ENCODE measurements at regions not wholly inside any gene's neighbourhood (a gene's known extent, or its start where the extent isn't known, plus 50 kb on each side); places are given as distances from the start of the nearest gene placed in this dataset.

- ATAC-seq: no peak
- ChIA-PET POLR2A (no interaction called here), CTCF (interaction anchor here (0.7 to 0.9 kb wide), 2 partner anchors 7 to 601 kb away, joined by 3 to 4 read pairs; no protein-coding TSS in a partner anchor)
- FAIRE-seq: no peak
- Histone ChIP-seq H3K4me3 (no peak overlapping the region), H3K4me1 (no peaks in the 10 kb centered on the region), H3K4me2 (no peak overlapping the region), H3K27ac (no peak overlapping the region), H3K9me3 (no peaks in the 10 kb centered on the region)
- WGBS (ENCODE audit: missing lambda C conversion rate): 26% methylated on average over 2 of the region's 2 CpGs
- DNase-seq (ENCODE audit: low read depth in 1 of 2, low spot score in 1 of 2): no peak
- TF ChIP-seq CHD2 (IDR thresholded peaks at IDR 0.05; ENCODE audit: low read length, partially characterized antibody) (no peak), PBX3 (IDR thresholded peaks at IDR 0.05) (no peak), RAD21 (conservative IDR thresholded peaks at IDR 0.05 in 1 of 2, IDR thresholded peaks at IDR 0.05 in 1 of 2) (no peak), ESRRA (IDR thresholded peaks at IDR 0.05; ENCODE audit: borderline replicate concordance, low read length) (no peak), MAX (IDR thresholded peaks at IDR 0.05) (no peak), SREBF2 (IDR thresholded peaks at IDR 0.05) (no peak), POLR2AphosphoS2 (conservative IDR thresholded peaks at IDR 0.05; ENCODE audit: low read length) (no peak), MAFK (IDR thresholded peaks at IDR 0.05; ENCODE audit: partially characterized antibody) (no peak), HDAC2 (IDR thresholded peaks at IDR 0.05) (no peak), RNF2 (IDR thresholded peaks at IDR 0.05; ENCODE audit: borderline replicate concordance, low read depth) (no peak), FOXS1 (CRISPR knock-in tag; IDR thresholded peaks at IDR 0.05) (no peak), KDM5A (IDR thresholded peaks at IDR 0.05) (no peak), KDM1A (IDR thresholded peaks at IDR 0.05; ENCODE audit: low read depth) (no peak), TP53 (CRISPR knock-in tag; IDR thresholded peaks at IDR 0.05) (no peak), ELK1 (IDR thresholded peaks at IDR 0.05; ENCODE audit: low read depth, low read length) (no peak), SMC3 (IDR thresholded peaks at IDR 0.05) (no peak), RCOR1 (IDR thresholded peaks at IDR 0.05; ENCODE audit: low read depth, low read length) (no peak), FOSL2 (IDR thresholded peaks at IDR 0.05) (no peak), FOSL2 (CRISPR knock-in tag; IDR thresholded peaks at IDR 0.05) (no peak)
- TF ChIP-seq, protein P1, sequence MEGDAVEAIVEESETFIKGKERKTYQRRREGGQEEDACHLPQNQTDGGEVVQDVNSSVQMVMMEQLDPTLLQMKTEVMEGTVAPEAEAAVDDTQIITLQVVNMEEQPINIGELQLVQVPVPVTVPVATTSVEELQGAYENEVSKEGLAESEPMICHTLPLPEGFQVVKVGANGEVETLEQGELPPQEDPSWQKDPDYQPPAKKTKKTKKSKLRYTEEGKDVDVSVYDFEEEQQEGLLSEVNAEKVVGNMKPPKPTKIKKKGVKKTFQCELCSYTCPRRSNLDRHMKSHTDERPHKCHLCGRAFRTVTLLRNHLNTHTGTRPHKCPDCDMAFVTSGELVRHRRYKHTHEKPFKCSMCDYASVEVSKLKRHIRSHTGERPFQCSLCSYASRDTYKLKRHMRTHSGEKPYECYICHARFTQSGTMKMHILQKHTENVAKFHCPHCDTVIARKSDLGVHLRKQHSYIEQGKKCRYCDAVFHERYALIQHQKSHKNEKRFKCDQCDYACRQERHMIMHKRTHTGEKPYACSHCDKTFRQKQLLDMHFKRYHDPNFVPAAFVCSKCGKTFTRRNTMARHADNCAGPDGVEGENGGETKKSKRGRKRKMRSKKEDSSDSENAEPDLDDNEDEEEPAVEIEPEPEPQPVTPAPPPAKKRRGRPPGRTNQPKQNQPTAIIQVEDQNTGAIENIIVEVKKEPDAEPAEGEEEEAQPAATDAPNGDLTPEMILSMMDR (IDR thresholded peaks at IDR 0.05): no peak
- TF ChIP-seq, protein P2, sequence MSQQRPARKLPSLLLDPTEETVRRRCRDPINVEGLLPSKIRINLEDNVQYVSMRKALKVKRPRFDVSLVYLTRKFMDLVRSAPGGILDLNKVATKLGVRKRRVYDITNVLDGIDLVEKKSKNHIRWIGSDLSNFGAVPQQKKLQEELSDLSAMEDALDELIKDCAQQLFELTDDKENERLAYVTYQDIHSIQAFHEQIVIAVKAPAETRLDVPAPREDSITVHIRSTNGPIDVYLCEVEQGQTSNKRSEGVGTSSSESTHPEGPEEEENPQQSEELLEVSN (IDR thresholded peaks at IDR 0.05; ENCODE audit: borderline replicate concordance, low read depth): no peak
Observed at GRCh38 chr6:91088976-91089375, 502.1 kb upstream of the MAP3K7 start.

DNA sequence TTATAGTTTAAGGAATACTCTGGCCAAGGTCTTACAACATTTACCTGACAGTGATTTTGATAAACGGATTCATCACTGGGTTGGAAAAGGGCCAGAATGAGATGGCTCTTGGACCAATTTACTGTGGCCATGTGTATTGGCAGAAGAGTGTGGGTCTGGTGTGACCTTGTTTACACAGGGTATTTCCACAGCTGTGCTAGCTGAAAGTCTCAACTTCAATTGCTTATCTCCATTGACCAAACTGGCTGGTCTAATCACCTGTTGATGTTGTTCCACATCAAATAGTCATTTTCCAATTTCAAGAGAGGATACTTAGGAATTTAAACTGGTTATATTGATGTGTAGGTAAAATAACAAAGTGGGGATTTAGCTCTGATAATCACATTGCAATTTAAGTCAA, 501.6 kb upstream of the MAP3K7 start:
- H3K4me1 ChIP-seq: no peaks in the 10 kb centered on the region
- H3K4me2 ChIP-seq: no peak overlapping the region
- DNase-seq (ENCODE audit: low read depth in 1 of 2, low spot score in 1 of 2) (no peak), FAIRE-seq (no peak), ATAC-seq (no peak)
- CTCF ChIA-PET: no interaction called here
- no peak overlapping the region for H3K4me3 ChIP-seq
- WGBS (ENCODE audit: missing lambda C conversion rate): 0% methylated on average over 1 of the region's 1 CpG
- no peak for TF ChIP-seq EHF (CRISPR knock-in tag; IDR thresholded peaks at IDR 0.05)
- no peak for TF ChIP-seq JUNB (IDR thresholded peaks at IDR 0.05)
- TF ChIP-seq, protein P3, sequence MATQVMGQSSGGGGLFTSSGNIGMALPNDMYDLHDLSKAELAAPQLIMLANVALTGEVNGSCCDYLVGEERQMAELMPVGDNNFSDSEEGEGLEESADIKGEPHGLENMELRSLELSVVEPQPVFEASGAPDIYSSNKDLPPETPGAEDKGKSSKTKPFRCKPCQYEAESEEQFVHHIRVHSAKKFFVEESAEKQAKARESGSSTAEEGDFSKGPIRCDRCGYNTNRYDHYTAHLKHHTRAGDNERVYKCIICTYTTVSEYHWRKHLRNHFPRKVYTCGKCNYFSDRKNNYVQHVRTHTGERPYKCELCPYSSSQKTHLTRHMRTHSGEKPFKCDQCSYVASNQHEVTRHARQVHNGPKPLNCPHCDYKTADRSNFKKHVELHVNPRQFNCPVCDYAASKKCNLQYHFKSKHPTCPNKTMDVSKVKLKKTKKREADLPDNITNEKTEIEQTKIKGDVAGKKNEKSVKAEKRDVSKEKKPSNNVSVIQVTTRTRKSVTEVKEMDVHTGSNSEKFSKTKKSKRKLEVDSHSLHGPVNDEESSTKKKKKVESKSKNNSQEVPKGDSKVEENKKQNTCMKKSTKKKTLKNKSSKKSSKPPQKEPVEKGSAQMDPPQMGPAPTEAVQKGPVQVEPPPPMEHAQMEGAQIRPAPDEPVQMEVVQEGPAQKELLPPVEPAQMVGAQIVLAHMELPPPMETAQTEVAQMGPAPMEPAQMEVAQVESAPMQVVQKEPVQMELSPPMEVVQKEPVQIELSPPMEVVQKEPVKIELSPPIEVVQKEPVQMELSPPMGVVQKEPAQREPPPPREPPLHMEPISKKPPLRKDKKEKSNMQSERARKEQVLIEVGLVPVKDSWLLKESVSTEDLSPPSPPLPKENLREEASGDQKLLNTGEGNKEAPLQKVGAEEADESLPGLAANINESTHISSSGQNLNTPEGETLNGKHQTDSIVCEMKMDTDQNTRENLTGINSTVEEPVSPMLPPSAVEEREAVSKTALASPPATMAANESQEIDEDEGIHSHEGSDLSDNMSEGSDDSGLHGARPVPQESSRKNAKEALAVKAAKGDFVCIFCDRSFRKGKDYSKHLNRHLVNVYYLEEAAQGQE (IDR thresholded peaks at IDR 0.05): no peak
- TF ChIP-seq MAZ (IDR thresholded peaks at IDR 0.05; ENCODE audit: borderline replicate concordance, low read depth, low read length): no peak
- no peak for TF ChIP-seq JUN (IDR thresholded peaks at IDR 0.05)
- TF ChIP-seq KDM1A (IDR thresholded peaks at IDR 0.05; ENCODE audit: low read depth): no peak
- no peak for TF ChIP-seq ZSCAN20 (CRISPR knock-in tag; IDR thresholded peaks at IDR 0.05)
- no peak for TF ChIP-seq CBX2 (IDR thresholded peaks at IDR 0.05; ENCODE audit: borderline replicate concordance, low read depth)
- TF ChIP-seq SMC3 (IDR thresholded peaks at IDR 0.05): no peak
- TF ChIP-seq FOSB (CRISPR knock-in tag; IDR thresholded peaks at IDR 0.05): no peak
- no peak overlapping the region for H3K27ac ChIP-seq
- POLR2A ChIA-PET: no interaction called here
- H3K9me3 ChIP-seq: no peaks in the 10 kb centered on the region
